Activated naive CD8-positive, alpha-beta T cell treated with anti-CD3 and anti-CD28 coated beads, Interleukin-2, amount 50 U/mL, for 16 hours (primary cell): ENCODE measurements at regions not wholly inside any gene's neighbourhood (a gene's known extent, or its start where the extent isn't known, plus 50 kb on each side); places are given as distances from the start of the nearest gene placed in this dataset.

ENCODE experiments used
- DNase-seq: peaks from one replicate; pipeline ENCODE4 v3.0.0-alpha.2; 2020; ENCODE audit warnings: low read depth, low spot score

DNA sequence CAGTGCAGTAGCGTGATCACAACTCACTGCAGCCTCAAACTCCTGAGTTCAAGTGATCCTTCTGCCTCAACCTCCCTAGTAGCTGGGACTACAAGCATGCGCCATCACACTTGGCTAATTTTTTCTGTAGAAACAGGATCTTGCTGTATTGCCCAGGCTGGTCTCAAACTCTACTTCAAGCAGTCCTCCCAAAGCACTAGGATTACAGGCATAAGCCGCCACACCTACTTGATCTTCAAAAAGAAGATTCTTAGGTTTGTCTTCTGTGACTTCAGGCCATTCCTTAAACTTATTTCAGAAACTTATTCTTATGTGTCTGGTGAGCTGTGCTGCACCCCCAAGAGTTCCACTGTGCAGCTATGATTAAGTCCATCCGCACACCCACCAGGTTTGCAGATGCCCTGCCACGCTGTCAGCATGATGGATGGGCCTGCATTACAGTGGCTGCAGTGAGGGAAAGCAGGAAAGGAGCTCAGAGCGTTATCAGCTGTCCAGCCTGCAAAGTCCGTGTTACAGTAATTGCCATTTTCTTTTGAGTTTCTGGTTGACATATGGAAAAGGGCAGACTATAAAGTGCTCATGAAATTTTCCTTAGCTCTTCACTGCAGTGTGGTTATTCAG, 146.6 kb downstream of the AASDH start:
- DNase-seq: no peak

DNA sequence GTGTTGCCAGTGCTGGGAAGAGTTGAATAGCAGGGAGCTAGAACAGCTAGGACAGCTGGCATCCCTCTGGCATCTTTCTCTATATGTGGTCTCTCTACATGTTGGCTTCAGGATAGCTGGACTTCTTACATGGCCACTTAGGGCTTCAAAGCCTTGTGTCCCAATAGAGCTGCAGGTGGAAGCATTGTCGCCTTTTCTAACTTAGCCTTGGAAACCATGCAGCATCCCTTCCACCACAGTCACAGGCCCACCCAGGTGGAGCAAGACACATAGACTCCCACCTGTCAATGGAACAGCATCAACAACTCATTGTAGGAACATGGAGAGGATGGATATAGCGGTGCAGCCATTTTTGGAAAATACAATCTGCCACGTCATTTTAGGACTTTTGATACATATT, 149.0 kb downstream of the AASDH start:
- no peak for DNase-seq

DNA sequence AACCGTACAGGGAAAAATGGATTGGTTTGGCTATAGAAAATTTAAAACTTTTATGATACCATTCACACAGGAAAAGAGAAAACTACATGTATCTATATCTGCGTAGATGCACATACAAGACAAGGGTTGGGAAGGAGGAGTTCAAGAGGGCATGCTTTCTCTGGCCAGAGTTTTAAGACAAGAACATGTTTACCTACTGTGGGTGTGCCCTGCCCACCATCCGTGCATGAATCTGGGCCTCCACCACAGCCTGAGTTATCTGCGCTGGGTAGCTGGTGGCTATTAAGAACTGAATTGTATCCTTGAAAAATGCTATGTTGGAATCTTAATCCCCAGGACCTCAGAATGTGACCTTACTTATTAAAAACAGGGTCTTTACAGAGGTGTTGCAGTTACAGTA, 151.6 kb downstream of the AASDH start:
- DNase-seq: no peak

DNA sequence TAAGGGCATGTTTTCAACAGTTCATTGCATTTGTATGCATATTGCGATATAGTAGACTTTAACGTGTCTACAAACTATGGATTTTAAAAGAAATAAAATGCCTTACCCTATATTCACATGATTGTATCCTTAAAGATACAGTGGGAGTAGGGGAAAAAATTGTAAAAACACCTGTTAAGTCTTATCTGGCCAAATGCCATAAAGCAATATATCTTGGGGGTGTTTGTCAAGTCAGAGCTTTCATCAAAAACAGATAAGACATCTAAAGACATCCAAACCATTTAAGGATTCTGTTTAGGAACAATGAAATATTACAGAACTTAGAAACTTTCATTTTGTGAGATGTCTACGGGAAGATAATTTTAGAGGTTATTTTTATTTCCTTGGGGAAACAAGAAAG, 152.3 kb downstream of the AASDH start:
- no peak for DNase-seq

DNA sequence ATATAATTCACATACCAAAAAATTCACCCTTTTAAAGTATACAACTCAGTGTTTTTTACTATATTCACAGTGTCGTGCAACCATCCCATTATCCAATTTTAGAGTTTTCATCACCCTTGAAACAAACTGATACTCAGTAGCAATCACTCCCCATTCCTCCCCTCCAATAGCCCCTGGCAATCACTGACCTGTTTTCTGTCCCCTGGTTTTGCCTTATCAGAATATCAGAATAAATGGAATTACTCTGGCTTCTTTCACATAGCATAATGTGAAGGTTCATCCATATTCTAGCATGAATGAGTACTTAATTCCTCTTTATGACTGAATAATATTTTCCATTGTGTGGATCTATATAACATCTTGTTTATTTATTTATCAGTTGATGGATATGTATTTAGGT, 153.2 kb downstream of the AASDH start:
- DNase-seq: no peak

DNA sequence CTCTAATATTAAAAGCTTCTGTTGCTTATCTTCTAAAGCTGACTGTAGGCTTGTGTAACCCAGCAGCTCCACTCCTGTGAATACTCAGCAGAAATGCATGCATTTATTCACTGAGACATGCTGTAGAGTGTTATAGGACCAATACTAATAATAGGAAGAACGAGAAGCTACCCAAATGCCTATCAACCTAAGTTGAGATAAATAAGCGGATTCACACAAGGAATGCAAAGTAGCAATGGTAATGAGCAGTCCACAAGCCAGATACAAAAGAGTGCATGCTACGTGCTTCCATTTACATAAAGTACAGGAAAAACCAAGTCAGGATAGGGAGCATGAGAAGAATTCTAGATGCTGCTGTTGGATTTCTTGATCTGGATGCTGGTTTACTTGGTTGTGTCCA, 155.9 kb downstream of the AASDH start:
- DNase-seq: no peak

DNA sequence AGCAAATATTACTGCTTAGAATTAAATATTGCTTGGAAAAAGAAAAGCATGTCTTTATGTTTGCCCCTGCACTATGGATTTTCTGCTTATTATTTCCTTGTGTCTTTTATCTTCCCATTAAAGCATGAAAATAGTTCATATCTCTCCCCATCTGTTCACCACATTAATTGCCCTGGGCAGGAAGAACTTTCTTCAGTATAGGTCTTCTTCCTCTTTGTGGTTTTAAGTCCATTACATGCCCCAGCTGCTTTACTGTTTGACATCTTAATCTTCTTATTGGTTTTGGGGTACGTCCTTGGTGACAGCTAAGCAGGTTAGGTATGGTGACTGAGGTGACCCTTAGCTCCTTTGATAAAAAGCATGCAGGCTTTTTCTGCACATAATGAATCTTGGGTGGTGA, 157.3 kb downstream of the AASDH start:
- no peak for DNase-seq

DNA sequence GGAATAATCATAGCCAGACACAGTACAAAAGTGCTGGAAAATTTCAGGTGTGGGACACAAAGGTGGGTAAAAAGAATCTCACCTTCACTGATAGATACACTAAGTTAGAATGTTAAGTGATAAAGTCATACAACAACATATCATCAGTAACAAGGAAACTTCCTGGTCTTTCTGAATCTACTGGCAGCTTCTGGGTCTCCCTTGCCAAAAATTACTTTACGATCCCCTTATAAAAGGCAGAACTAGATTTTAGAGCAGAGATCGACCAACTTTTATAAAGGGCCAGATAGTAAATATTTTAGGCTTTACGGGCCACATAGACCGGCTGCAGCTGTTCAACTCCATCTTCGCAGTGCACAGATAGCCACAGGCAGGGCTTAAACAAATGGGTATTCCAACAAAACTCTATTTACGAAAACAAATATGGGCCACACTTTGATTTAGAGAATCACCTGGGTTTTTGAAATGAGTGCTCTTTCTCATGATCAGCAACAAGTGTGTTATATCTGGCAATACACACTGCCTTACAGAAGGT, 159.9 kb downstream of the AASDH start:
- DNase-seq: no peak

DNA sequence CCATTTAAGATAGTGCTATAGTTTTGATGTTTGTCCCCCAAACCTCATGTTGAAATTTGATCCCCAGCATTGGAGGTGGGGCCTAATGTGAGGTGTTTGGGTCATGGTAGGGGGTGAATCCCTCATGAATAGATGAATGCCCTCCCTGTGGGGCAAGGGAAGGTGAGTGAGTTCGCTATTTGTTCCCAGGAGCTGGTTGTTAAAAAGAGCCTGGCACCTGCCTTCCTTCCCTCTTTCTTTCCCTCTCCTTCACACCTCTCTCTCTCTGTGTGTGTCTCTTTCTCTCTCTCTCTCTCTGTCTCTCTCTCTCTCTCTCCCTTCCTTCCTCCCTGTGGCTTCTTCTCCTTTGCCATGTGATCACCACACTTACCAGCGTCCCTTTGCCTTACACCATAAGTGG, 160.7 kb downstream of the AASDH start:
- DNase-seq: no peak

DNA sequence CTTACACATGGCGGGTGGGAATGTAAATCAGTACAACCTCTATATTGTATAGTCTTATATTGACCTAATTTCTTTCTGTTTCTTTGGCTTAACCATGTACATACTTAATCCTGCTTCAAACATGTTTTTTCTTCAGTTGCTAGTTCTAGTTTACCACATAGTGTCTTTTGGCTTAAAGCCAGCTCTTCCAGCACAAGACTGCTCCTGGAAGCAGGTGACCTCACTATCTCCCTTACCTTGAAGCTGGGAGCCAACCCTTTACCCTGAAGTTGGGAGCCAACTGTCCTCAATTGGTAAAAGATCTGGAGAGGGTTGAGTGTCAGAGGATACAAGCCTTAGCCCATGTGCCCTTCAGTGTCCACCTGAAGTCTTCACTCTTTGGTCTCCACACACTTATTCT, 162.7 kb downstream of the AASDH start:
- no peak for DNase-seq

DNA sequence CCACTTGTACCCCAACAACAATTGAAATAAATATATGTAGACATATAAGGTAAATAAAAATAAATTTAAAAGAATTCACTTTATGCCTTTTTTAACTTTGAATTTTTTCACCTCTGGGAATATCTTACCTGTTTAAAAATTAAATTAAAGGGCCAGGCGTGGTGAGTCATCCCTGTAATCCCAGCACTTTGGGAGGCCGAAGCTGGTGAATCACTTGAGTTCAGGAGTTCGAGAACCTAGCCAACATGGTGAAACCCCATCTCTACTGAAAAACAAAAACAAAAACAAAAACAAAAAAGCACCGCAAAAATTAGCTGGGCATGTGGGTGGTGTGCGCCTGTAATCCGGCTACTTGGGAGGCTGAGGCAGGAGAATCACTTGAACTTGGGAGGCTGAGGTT, 164.8 kb downstream of the AASDH start:
- DNase-seq: no peak

DNA sequence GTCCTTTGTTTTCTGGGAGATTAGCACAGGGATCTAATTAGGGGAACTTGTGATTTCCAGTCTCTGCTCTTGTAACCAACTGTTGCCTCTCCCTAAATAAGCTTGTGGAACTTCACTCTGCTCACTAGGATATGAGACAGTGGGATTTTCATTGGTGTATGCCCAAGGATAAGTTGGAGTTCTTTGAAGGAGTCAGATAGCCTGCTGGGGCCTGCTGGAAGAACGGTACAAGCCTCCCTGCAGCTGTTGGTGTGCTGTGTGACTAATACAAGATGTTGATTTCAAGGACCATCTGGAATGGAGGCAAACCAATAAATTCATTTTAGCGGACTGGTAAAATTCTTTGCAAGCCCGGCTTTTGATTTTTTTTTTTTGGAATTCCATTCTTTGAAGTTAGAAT, 167.0 kb downstream of the AASDH start:
- no peak for DNase-seq

DNA sequence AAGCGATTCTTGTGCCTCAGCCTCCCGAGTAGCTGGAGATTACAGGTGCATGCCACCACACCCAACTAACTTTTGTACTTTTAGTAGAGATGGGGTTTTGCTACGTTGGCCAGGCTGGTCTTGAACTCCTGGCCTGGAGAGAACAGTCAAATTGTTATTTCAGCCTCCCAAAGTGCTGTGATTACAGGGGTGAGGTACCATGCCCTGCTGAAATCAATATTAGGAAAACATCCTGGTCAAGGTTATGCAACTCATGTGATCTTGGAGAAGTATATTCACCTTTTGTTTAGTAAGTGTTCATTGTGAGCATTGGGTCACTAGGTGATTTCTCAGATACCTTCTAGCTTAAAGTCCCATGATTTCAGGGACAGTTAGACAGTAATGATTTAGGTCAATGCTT, 167.8 kb downstream of the AASDH start:
- no peak for DNase-seq

DNA sequence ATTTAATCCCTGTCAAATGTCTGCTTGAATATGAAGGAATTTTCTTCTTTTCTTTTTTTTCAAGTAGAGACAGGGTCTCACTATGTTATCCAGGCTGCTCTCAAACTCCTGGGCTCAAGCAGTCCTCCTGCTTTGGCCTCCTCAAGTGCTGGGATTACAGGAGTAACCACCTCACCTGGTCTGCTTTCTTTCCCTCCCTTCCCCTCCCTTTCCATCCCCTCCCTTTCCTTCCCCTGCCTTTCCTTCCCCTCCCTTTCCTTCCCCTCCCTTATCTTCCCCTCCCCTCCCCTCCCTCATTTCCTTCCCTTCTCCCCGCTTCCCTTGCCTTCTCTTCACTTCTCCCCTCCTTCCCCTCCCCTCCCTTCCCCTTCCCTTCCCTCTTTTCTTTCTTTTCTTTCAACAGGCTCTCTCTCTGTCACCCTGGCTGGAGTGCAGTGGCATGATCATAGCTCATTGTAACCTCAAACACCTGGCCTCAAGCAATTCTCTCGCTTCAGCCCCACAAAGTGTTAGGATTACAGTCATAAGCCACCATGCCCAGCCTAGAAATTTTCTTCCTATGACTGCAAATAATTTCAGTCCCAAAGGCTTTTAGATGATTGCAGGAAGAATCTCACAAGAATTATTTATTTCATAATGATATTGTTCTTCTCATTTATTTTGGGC, 168.9 kb downstream of the AASDH start:
- no peak for DNase-seq

DNA sequence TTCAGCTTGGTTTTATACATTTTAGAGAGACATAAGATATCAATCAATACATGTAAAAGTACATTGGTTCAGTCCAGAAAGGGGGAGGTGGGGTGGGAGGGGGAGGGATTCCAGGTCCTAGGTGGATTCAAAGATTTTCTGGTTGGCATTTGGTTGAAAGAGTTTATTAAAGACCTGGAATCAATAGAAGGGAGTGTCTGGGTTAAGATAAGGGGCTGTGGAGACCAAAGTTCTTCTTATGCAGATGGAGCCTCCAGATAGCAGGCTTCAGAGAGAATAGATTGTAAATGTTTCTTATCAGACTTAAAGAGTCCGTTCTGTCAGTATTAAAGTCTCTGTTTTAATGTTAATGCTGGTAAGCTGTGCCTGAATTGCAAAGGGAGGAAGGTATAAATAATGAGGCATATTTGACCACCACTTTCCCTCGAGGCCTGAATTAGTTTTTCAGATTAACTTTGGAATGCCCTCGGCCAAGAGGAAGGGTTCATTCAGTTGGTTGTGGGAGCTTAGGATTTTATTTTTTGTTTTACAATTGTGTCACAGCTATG, 169.9 kb downstream of the AASDH start:
- DNase-seq: no peak

DNA sequence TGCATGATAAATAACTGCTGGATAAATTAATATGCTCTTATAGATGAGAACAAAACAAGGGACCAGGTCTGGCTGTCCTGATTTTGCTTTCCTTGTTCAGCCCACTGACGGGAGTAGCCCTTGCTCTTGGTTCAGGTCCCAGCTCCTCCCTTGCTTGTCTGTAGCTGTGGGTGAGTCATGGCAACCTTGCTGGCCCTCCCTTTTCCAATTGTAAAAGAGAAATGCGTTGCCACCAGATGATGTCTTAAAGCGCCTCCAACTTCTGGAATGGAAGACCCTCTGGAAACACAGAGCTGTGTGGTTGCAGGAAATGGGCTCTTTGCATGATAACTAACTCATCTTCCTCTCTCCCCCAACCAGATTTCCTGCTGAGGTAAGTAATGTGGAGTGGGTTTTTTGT, 171.4 kb downstream of the AASDH start:
- DNase-seq: no peak

DNA sequence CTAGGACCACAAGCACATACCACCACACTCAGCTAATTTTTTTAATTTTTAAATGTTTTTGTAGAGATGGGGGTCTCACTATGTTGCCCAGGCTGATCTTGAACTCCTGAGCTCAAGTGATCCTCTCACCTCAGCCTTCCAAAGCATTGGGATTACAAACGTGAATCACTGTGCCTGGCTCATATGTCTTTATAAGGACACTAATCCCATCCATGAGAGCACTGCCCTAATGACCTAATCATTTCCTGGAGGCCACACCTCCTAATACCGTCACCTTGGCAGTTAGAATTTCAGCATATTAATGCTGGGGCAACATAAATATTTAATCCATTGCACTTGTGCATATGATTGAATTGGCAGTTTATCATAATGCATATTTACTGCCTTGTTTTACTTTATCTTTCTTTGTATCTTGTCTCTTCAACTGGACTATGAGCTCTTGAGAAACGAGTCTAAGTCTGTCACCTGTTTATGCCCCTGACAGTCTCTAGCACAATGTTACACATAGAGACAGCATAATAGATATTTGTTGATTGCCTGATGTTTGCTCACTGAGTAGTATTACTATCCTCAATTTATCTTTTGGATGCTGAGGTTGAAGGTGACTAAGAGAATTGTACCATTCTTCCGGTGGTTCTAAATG, 172.0 kb downstream of the AASDH start:
- no peak for DNase-seq

DNA sequence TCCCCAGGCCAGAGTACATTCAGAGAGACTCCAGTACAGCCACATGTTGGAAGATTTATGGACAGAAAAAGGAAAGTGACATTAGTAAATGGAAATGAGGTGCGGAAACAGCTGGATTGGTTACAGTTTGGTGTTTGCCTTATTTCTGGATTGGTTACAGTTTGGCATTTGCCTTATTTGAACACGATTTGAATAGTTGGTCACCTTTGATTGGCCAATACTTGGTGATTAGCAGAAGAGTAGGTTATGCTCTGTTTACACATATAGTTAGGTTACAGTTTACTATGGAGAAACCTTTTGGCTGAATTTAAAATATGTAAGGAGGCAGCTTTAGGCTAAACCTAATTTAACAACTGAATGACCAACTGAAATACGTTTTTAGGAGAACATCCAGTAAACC, 173.7 kb downstream of the AASDH start:
- no peak for DNase-seq

DNA sequence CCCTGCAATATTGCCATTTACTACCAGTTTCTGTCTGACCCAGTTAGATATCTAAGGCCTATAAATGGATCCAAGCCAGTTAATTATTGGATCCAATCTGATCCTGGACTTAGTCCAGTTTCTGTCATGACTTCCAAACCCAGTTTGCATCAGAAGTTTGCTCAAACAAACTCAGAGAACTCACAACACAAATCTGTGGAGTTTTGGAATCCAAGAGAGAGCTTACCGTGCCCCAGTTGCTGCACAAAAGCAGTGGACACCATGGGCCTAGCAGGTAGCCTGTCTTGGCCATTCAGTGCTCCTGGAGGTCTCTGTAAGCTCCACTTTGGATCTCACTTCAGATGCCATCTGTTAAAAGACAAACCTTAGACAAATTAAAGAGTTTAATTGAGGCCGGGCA, 174.5 kb downstream of the AASDH start:
- no peak for DNase-seq

DNA sequence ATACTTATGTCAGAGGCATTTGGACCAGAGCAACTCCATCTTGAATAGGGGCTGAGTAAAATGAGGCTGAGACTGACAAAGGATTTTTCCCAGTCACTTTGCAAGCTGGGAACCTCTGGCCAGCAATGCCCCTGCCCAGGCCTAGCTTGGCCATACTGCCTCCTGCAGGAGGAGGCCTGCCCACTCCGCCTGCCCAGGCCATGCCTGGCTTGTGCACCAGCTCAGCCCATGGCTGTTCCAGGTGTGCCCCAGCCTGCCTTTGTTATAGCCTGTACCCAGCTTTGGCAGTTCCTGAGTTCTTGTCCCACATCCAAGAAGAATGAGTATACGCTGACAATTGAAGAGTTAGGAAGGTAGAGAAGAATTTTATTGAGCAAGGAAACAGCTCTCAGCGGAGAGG, 176.1 kb downstream of the AASDH start:
- DNase-seq: no peak

DNA sequence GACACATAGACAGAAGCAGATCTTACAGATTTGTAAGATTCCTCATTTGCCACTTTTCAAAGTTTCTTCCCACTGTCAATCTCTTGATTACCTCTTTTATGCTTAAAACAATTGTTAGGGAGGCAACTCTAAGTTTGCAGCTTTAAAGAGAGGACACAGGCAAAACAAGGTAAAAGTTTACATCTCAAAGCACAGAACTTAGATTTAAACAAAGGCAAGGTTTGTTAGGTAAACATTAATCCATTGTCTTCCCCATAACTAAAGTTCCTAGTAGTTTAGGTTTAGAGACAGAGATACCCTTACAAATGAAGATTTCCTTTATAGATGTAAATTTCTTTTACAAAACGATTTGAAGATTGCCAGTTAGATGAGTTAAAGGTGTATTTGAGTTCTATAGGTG, 176.9 kb downstream of the AASDH start:
- DNase-seq: no peak

DNA sequence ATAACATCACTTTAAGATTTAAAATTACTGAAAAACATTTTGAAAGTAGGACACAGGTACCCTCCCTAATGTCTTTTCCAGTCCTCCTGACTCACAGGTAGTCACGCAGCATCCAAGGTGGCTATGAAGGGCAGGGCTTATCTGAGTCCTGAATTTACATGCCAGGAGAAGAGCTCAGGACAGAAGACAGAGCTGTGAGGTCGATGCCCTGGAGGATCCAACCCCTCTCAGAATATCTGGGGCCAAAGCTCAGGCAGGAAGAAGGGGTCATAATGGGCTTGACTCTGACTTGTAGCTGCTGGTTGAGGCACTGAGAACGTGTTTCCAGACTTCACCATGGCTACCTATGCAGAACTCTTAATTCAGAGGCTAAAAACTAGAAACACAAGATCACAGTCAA, 177.5 kb downstream of the AASDH start:
- DNase-seq: no peak

DNA sequence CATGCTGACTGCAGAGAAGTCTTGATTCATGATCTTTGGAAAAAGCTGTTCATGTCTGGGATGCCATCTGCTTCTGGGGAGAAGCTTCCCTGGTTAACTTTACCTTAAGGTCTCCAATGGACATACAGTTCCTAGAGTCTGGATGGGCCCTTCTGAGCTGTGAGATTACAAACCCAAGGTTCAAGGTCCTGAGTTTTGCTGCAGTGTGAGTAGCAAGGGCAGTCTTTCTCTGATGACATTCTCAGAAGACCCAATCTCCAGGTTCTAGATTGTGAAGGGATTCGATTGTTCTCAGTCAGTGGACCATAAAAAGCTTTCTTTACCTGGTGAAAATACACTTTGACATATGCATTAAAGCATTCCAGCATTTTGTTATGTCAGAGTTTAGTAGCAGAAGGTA, 179.2 kb downstream of the AASDH start:
- DNase-seq: no peak
